ENCODE measurements at regions not wholly inside any gene's neighbourhood (a gene's known extent, or its start where the extent isn't known, plus 50 kb on each side); places are given as distances from the start of the nearest gene placed in this dataset.

- no peak for DNase-seq
- peak; percentile 52 for ATAC-seq
These were observed 549.4 kb downstream of the TNS3 start for GRCh38 chr7:47032536-47032908.

GRCh38 chr7:47031786-47032535, 550.0 kb downstream of the TNS3 start:
- ATAC-seq (peak; percentile 72), DNase-seq (no peak)
- intact Hi-C loops (cut with micrococcal nuclease): no loop called here

More at GRCh38 chr7:47032536-47032908, 549.4 kb downstream of the TNS3 start:
- intact Hi-C loops (cut with micrococcal nuclease): no loop called here

- DNase-seq (no peak), ATAC-seq (no peak)
- intact Hi-C loops (cut with micrococcal nuclease): no loop called here
These were observed 553.6 kb downstream of the TNS3 start for GRCh38 chr7:47028284-47028683.

- intact Hi-C loops (cut with micrococcal nuclease): no loop called here
- ATAC-seq: no peak
- no peak for DNase-seq
These were observed 554.1 kb downstream of the TNS3 start for GRCh38 chr7:47027695-47028240.

GRCh38 chr7:47026780-47027361, 555.0 kb downstream of the TNS3 start:
- peak; percentile 50 for DNase-seq
- ATAC-seq: peak; percentile 92
- intact Hi-C loops (cut with micrococcal nuclease): no loop called here

GRCh38 chr7:47024991-47025390, 556.9 kb downstream of the TNS3 start:
- intact Hi-C loops (cut with micrococcal nuclease): no loop called here
- DNase-seq (no peak), ATAC-seq (no peak)

- ATAC-seq (no peak), DNase-seq (no peak)
- intact Hi-C loops (cut with micrococcal nuclease): no loop called here
These were observed 573.5 kb downstream of the TNS3 start for GRCh38 chr7:47008461-47008860.

- intact Hi-C loops (cut with micrococcal nuclease): no loop called here
These were observed 574.4 kb downstream of the TNS3 start for GRCh38 chr7:47007471-47007870.

GRCh38 chr7:47000561-47000960, 581.4 kb downstream of the TNS3 start:
- no peak for DNase-seq
- intact Hi-C loops (cut with micrococcal nuclease): no loop called here
- no peak for ATAC-seq

More at GRCh38 chr7:47007471-47007870, 574.4 kb downstream of the TNS3 start:
- no peak for DNase-seq
- no peak for ATAC-seq

GRCh38 chr7:46999866-47000265, 582.0 kb downstream of the TNS3 start:
- ATAC-seq: no peak
- no peak for DNase-seq
- intact Hi-C loops (cut with micrococcal nuclease): no loop called here

GRCh38 chr7:46996972-46997371, 584.9 kb downstream of the TNS3 start:
- DNase-seq: no peak
- ATAC-seq: peak; percentile 55
- intact Hi-C loops (cut with micrococcal nuclease): no loop called here

- no peak for ATAC-seq
- intact Hi-C loops (cut with micrococcal nuclease): no loop called here
- DNase-seq: no peak
These were observed 588.5 kb downstream of the TNS3 start for GRCh38 chr7:46993396-46993795.

- DNase-seq (no peak), ATAC-seq (no peak)
- intact Hi-C loops (cut with micrococcal nuclease): no loop called here
These were observed 591.1 kb downstream of the TNS3 start for GRCh38 chr7:46990761-46991160.

GRCh38 chr7:46989247-46989646, 592.7 kb downstream of the TNS3 start:
- ATAC-seq: no peak
- intact Hi-C loops (cut with micrococcal nuclease): no loop called here
- no peak for DNase-seq

- intact Hi-C loops (cut with micrococcal nuclease): no loop called here
- ATAC-seq (no peak), DNase-seq (no peak)
These were observed 599.0 kb downstream of the TNS3 start for GRCh38 chr7:46982928-46983327.

GRCh38 chr7:46979439-46979838, 602.5 kb downstream of the TNS3 start:
- intact Hi-C loops (cut with micrococcal nuclease): no loop called here
- ATAC-seq (no peak), DNase-seq (no peak)

- no peak for ATAC-seq
- DNase-seq: no peak
- intact Hi-C loops (cut with micrococcal nuclease): no loop called here
These were observed 606.4 kb downstream of the TNS3 start for GRCh38 chr7:46975493-46975892.

GRCh38 chr7:46972205-46972604, 609.7 kb downstream of the TNS3 start:
- intact Hi-C loops (cut with micrococcal nuclease): no loop called here
- DNase-seq (no peak), ATAC-seq (no peak)

- intact Hi-C loops (cut with micrococcal nuclease): no loop called here
- ATAC-seq: no peak
- DNase-seq: no peak
These were observed 611.4 kb downstream of the TNS3 start for GRCh38 chr7:46970476-46970875.

- ATAC-seq (no peak), DNase-seq (no peak)
- intact Hi-C loops (cut with micrococcal nuclease): no loop called here
These were observed 611.8 kb downstream of the TNS3 start for GRCh38 chr7:46970131-46970430.

All from left ventricle myocardium superior (tissue), 1 donor.